ENCODE measurements at regions not wholly inside any gene's neighbourhood (a gene's known extent, or its start where the extent isn't known, plus 50 kb on each side); places are given as distances from the start of the nearest gene placed in this dataset.

DNA sequence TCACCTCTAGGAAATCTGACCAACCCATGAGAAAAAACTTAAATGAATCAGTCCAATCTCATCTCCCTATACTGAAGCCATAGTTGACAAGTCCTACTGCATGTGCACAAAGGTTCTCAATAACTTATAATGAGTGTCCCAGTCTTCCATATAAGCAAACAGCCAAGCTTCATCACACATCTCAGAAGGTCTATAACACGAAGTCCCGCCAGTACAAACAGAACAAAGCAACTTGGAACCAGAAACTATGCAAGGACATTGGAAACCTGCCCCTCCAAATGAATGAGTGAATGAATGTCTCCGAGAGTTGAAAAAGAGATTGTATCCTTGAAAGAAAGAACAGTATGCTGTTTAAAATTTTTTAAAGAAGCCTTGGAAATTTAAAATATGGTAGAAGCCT is 53.6 kb upstream of the IPO9 start:
- Histone ChIP-seq H2AFZ (ENCODE audit: insufficient read depth, low read depth, low read length, poor library complexity, severe bottlenecking) (no peak overlapping the region), H3K9ac (ENCODE audit: low read length) (no peak overlapping the region), H3K4me1 (ENCODE audit: control insufficient read depth in 2 of 2, insufficient read depth in 2 of 2, low read length in 2 of 2) (no peaks in the 10 kb centered on the region), H3K27ac (ENCODE audit: low read length in 2 of 2) (no peak overlapping the region), H3K4me2 (replicated peaks; ENCODE audit: low read depth, low read length, poor library complexity, severe bottlenecking) (no peak overlapping the region), H3K4me3 (ENCODE audit: control extremely low read depth in 1 of 5, extremely low read depth in 1 of 5, insufficient read depth in 1 of 5, low read depth in 2 of 5, low read length in 4 of 5) (no peak overlapping the region), H3K79me2 (ENCODE audit: control insufficient read depth, insufficient read depth, low read length) (no peaks in the 10 kb centered on the region), H4K20me1 (ENCODE audit: control insufficient read depth, insufficient read depth, low read length, poor library complexity, severe bottlenecking) (no peaks in the 10 kb centered on the region), H3K9me3 (ENCODE audit: control extremely low read depth in 1 of 3, control insufficient read depth in 2 of 3, insufficient read depth in 1 of 3, low read length in 2 of 3) (peaks cover 0 to 10% (median 9%) of the 10 kb centered on the region in 3 donors), H3K36me3 (replicated peaks in 1 of 2; ENCODE audit: control extremely low read depth in 1 of 2, control insufficient read depth in 1 of 2, extremely low read depth in 1 of 2, insufficient read depth in 2 of 2, low read length in 1 of 2) (no peaks in the 10 kb centered on the region), H3K27me3 (replicated peaks in 1 of 4; ENCODE audit: control extremely low read depth in 1 of 4, control insufficient read depth in 3 of 4, insufficient read depth in 4 of 4, low read length in 3 of 4) (no peaks in the 10 kb centered on the region)
- TF ChIP-seq, protein P1, sequence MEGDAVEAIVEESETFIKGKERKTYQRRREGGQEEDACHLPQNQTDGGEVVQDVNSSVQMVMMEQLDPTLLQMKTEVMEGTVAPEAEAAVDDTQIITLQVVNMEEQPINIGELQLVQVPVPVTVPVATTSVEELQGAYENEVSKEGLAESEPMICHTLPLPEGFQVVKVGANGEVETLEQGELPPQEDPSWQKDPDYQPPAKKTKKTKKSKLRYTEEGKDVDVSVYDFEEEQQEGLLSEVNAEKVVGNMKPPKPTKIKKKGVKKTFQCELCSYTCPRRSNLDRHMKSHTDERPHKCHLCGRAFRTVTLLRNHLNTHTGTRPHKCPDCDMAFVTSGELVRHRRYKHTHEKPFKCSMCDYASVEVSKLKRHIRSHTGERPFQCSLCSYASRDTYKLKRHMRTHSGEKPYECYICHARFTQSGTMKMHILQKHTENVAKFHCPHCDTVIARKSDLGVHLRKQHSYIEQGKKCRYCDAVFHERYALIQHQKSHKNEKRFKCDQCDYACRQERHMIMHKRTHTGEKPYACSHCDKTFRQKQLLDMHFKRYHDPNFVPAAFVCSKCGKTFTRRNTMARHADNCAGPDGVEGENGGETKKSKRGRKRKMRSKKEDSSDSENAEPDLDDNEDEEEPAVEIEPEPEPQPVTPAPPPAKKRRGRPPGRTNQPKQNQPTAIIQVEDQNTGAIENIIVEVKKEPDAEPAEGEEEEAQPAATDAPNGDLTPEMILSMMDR (IDR thresholded peaks at IDR 0.05) = no peak
- TF ChIP-seq EZH2 (IDR thresholded peaks at IDR 0.05; ENCODE audit: borderline replicate concordance, insufficient read depth, low read depth, low read length, poor library complexity, severe bottlenecking) = no peak
- WGBS (ENCODE audit: insufficient coverage) = no CpG with 5 or more reads among the region's 3 CpGs
- no peaks in the 10 kb centered on the region for H3K4me1 Mint-ChIP-seq
- CTCF ChIA-PET = no interaction called here
- ATAC-seq (ENCODE audit: low read depth) (no peak), DNase-seq (no peak)
- no peak overlapping the region for H3K4me3 Mint-ChIP-seq
- peaks cover 5% of the 10 kb centered on the region for H3K9me3 Mint-ChIP-seq (ENCODE audit: insufficient read depth)
- POLR2A ChIA-PET = no interaction called here
- intact Hi-C loops (cut with micrococcal nuclease) = no loop called here
- H3K27ac Mint-ChIP-seq = no peak overlapping the region
- H3K27me3 Mint-ChIP-seq = peaks cover 8% of the 10 kb centered on the region

DNA sequence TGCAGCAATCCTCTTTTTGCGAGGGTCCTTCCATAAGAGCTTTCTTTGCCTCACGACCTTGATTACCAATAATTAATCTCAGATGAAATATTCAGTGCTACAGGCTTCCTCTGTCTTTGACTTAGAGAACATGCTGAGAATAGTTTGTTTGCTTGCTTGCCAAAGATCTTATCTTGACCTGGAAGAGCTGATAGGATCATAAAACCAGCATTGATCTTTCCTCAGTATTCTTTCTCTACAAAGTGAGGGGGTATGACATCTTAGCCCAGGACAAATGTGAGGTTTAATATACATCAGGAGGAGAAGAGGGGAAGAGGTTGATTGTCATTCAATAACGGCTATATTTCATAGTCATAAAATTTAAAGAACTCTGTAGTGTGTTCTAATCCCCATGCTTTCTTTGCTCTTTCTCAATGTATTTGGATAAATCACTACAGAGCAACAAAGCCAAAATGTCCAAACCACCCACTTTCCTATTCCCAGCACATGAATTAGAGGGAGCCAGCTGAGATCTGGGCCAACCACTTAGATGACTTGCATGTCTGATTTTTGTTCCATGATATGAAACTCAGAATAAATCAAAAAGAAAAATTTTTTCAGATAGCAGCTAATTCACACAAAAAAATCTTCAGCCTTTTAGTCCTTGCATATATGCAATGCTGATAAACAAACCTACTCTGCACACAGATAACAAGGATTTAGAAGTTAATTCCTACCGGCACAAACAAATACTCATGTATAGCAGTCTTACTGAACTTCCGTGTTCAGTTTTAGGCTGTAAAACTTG is 50.5 kb upstream of the IPO9 start:
- no peak for ATAC-seq (ENCODE audit: low read depth)
- CTCF ChIA-PET = interaction anchor here (0.6 to 1.6 kb wide), 4 partner anchors 12 to 258 kb away, joined by 3 to 6 read pairs (median 4); no protein-coding TSS in a partner anchor

More for the DNA sequence above, 50.5 kb upstream of the IPO9 start:
- Mint-ChIP-seq H3K27me3 (peaks cover 3% of the 10 kb centered on the region), H3K4me1 (no peaks in the 10 kb centered on the region), H3K27ac (no peak overlapping the region), H3K4me3 (no peak overlapping the region), H3K9me3 (ENCODE audit: insufficient read depth) (no peaks in the 10 kb centered on the region)
- Histone ChIP-seq H3K9ac (ENCODE audit: low read length) (no peak overlapping the region), H2AFZ (ENCODE audit: insufficient read depth, low read depth, low read length, poor library complexity, severe bottlenecking) (no peak overlapping the region), H3K36me3 (replicated peaks in 1 of 2; ENCODE audit: control extremely low read depth in 1 of 2, control insufficient read depth in 1 of 2, extremely low read depth in 1 of 2, insufficient read depth in 2 of 2, low read length in 1 of 2) (no peaks in the 10 kb centered on the region), H3K27ac (ENCODE audit: low read length in 2 of 2) (no peak overlapping the region), H4K20me1 (ENCODE audit: control insufficient read depth, insufficient read depth, low read length, poor library complexity, severe bottlenecking) (no peaks in the 10 kb centered on the region), H3K4me1 (ENCODE audit: control insufficient read depth in 2 of 2, insufficient read depth in 2 of 2, low read length in 2 of 2) (no peaks in the 10 kb centered on the region), H3K4me3 (ENCODE audit: control extremely low read depth in 1 of 5, extremely low read depth in 1 of 5, insufficient read depth in 1 of 5, low read depth in 2 of 5, low read length in 4 of 5) (no peak overlapping the region), H3K9me3 (ENCODE audit: control extremely low read depth in 1 of 3, control insufficient read depth in 2 of 3, insufficient read depth in 1 of 3, low read length in 2 of 3) (no peaks in the 10 kb centered on the region), H3K27me3 (replicated peaks in 1 of 4; ENCODE audit: control extremely low read depth in 1 of 4, control insufficient read depth in 3 of 4, insufficient read depth in 4 of 4, low read length in 3 of 4) (no peaks in the 10 kb centered on the region), H3K4me2 (replicated peaks; ENCODE audit: low read depth, low read length, poor library complexity, severe bottlenecking) (no peak overlapping the region), H3K79me2 (ENCODE audit: control insufficient read depth, insufficient read depth, low read length) (no peaks in the 10 kb centered on the region)
- TF ChIP-seq, protein P1 (IDR thresholded peaks at IDR 0.05) = no peak
- no peak for TF ChIP-seq EZH2 (IDR thresholded peaks at IDR 0.05; ENCODE audit: borderline replicate concordance, insufficient read depth, low read depth, low read length, poor library complexity, severe bottlenecking)
- WGBS (ENCODE audit: insufficient coverage) = 100% methylated on average over 1 of the region's 5 CpGs
- POLR2A ChIA-PET = no interaction called here
- intact Hi-C loops (cut with micrococcal nuclease) = no loop called here
- DNase-seq = no peak

All from B cell (primary cell).